ENCODE measurements at regions not wholly inside any gene's neighbourhood (a gene's known extent, or its start where the extent isn't known, plus 50 kb on each side); places are given as distances from the start of the nearest gene placed in this dataset.

- no peak for TF ChIP-seq CTCF (IDR thresholded peaks at IDR 0.05)
- no peak for TF ChIP-seq POLR2A (IDR thresholded peaks at IDR 0.05)
Measured at GRCh38 chr9:31355965-31356364, 1028.5 kb upstream of the ACO1 start.

Measured in right lobe of liver (tissue), 4 donors.